ENCODE measurements at regions not wholly inside any gene's neighbourhood (a gene's known extent, or its start where the extent isn't known, plus 50 kb on each side); places are given as distances from the start of the nearest gene placed in this dataset.

- WGBS, 2 donors = 76 to 88% methylated on average over 3 to 4 of the region's 4 CpGs
- Histone ChIP-seq H3K9me3 (no peaks in the 10 kb centered on the region), H3K4me1 (no peaks in the 10 kb centered on the region), H3K27ac (no peak overlapping the region), H3K4me3 (no peak overlapping the region), H3K27me3 (no peaks in the 10 kb centered on the region), H3K36me3 (replicated peaks in 1 of 2; ENCODE audit: insufficient read depth in 1 of 2, low read depth in 2 of 2) (no peaks in the 10 kb centered on the region)
- DNase-seq (no peak), ATAC-seq (no peak)
- no peak for TF ChIP-seq POLR2A (IDR thresholded peaks at IDR 0.05)
- no peak for TF ChIP-seq CTCF (IDR thresholded peaks at IDR 0.05)
- intact Hi-C loops (cut with DNase I) = no loop called here
These were observed 66.8 kb downstream of the RTL6 start for GRCh38 chr22:44431256-44431655.

- ATAC-seq (no peak), DNase-seq (no peak)
- TF ChIP-seq POLR2A (IDR thresholded peaks at IDR 0.05) = no peak
- no peak for TF ChIP-seq CTCF (IDR thresholded peaks at IDR 0.05)
- whole genome bisulfite sequencing, 2 donors = 75 to 86% methylated on average over 3 to 7 of the region's 7 CpGs
- Histone ChIP-seq H3K36me3 (replicated peaks in 1 of 2; ENCODE audit: insufficient read depth in 1 of 2, low read depth in 2 of 2) (no peaks in the 10 kb centered on the region), H3K4me3 (no peak overlapping the region), H3K9me3 (no peaks in the 10 kb centered on the region), H3K27ac (no peak overlapping the region), H3K27me3 (no peaks in the 10 kb centered on the region), H3K4me1 (no peaks in the 10 kb centered on the region)
- intact Hi-C loops (cut with DNase I) = no loop called here
These were observed 67.3 kb downstream of the RTL6 start for GRCh38 chr22:44430716-44431115.

GRCh38 chr22:44429941-44430587, 68.0 kb downstream of the RTL6 start:
- no peaks in the 10 kb centered on the region for H3K9me3 ChIP-seq
- TF ChIP-seq POLR2A (IDR thresholded peaks at IDR 0.05) = no peak
- TF ChIP-seq CTCF (IDR thresholded peaks at IDR 0.05) = no peak
- no peak for ATAC-seq
- H3K4me3 ChIP-seq = no peak overlapping the region
- no peak overlapping the region for H3K27ac ChIP-seq
- DNase-seq = no peak
- no peaks in the 10 kb centered on the region for H3K27me3 ChIP-seq
- 74 to 81% methylated on average over 14 to 16 of the region's 16 CpGs for WGBS, 2 donors
- H3K4me1 ChIP-seq = no peaks in the 10 kb centered on the region
- H3K36me3 ChIP-seq (replicated peaks in 1 of 2; ENCODE audit: insufficient read depth in 1 of 2, low read depth in 2 of 2) = no peaks in the 10 kb centered on the region
- intact Hi-C loops (cut with DNase I) = no loop called here

GRCh38 chr22:44428941-44429830, 68.8 kb downstream of the RTL6 start:
- DNase-seq = no peak
- 50 to 67% methylated on average over 13 of the region's 13 CpGs for WGBS, 2 donors
- no peak for TF ChIP-seq CTCF (IDR thresholded peaks at IDR 0.05)
- no peak for TF ChIP-seq POLR2A (IDR thresholded peaks at IDR 0.05)

More at GRCh38 chr22:44428941-44429830, 68.8 kb downstream of the RTL6 start:
- ATAC-seq = no peak
- Histone ChIP-seq H3K4me3 (no peak overlapping the region), H3K27ac (no peak overlapping the region), H3K4me1 (no peaks in the 10 kb centered on the region), H3K9me3 (no peaks in the 10 kb centered on the region), H3K36me3 (replicated peaks in 1 of 2; ENCODE audit: insufficient read depth in 1 of 2, low read depth in 2 of 2) (no peaks in the 10 kb centered on the region), H3K27me3 (no peaks in the 10 kb centered on the region)
- intact Hi-C loops (cut with DNase I) = no loop called here
